ENCODE measurements at regions not wholly inside any gene's neighbourhood (a gene's known extent, or its start where the extent isn't known, plus 50 kb on each side); places are given as distances from the start of the nearest gene placed in this dataset.

DNA sequence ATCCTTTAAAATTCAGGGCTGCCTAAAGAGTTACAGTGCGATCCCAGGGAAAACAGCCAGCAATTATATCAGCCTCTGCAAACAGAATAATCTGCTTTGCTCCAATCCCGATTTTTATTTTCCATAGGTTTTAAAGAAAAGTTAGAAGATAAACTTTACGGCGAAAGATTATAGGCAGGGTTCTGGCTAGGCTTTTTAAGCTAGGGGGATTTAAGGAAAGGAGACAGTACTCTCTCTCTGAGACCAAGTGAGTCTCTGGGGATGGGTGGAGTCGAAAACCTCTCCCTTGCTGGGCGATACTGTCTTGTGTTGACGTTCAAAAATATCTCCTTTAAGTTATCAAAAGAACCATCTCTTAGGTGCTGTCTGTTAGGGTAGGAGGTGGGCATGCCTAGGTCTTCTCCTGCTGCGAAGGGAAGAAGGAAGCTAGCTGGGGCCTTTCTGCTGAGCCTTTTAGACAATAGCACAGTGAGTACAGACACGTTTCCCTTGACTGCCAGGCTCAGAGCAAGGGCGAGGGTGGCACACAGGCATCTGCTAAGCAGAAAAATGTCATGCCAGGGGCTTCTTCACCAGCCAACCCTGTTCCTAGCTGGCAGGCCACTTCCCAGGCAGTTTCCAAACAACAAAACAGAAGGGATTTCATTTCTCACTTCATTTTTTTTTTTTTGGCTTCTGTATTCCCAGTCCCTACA is 167.9 kb upstream of the MAF start:
- DNase-seq = peak; percentile 19

DNA sequence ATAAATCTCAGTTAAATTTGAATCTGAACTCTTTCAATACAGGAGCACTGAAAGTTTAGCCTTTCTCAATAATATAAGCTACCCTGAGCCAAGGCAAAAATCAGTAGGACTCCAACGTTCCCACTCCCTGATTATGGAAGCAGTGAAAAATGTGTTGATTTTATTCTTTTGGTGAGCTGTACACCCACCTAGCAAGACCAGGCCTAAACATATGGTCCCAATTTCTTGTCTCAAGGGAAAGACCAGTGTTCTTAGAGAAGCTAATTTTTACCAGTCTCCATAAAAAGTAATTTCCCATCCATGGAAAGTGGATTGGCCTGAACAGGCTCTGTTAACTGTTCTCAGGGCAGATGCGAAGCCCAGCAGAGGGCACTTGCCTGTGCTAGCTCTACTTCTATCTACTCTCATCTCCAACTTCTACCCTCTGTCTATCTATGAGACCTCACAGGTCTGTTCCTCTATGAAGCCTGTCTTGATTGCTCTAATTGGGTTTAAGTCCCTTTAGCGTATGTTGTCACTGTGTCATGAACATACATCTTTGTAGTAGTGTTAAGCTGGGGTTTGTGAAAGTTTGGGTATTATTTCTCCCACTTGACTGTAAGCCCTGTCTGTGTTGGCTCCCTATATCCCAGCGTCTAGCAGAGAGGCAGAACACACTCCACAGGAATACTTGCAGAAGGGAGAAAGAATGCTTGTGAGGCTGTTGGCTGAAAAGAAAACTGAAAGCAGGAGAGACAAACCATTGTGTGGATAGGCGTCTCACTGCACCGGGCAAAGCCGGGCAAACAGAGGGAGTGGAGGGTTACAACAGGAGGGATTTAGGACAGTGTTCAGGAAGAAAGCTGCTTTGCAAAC is 167.1 kb upstream of the MAF start:
- DNase-seq = peak; percentile 57

- no peak for DNase-seq
These were observed 165.4 kb upstream of the MAF start for GRCh38 chr16:79765901-79766394.

DNA sequence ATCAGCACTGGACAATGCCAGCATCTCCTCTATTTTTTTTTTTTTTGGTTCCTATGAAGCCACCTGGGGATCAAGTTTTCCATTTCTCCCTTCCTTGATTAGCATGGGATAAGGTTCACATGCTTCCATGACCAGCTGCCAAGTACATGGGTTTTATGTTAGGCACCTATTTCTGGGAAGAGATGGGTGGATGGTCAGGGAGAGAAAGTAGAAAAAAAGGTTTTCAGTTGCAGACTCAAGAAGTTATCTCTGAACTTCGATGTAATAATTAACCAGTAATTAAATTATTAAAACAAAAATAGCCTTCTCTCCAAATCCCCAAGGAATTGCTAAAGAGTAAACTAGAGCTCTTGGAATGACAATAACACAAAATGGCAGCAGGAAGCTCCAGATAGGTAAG is 164.9 kb upstream of the MAF start:
- no peak for DNase-seq

DNA sequence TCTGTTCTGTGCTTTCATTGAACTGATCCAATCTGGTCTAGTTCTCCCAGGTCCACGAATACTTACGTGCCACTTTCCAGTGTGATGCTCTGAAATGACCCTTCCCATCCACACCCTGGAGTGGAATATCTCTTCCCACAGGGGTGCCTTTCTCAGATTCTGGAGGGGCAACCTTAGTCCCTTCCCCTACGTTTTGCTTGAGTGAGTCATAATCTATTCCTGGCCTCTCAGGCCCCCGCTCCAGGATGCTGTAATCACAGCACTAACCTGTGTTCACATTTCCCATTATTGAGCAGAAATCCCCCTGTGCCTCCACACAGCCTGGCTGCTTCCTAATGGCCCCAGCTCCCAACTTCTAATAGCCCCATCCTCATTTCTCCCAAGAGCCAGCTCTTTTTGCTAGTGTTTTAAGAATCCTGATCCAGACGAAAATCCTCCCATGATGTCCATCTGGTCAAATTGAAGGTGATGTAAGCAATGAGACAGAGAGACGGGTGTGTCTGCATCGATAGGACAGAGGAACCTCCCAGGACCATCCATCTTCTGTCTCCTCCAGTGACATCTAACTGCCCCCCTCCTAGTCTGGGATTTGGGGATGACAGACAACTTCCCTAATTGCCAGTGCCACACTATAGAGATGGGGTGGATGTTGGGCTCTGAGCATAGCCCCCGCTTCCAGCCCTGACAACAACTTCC is 164.0 kb upstream of the MAF start:
- no peak for DNase-seq

DNA sequence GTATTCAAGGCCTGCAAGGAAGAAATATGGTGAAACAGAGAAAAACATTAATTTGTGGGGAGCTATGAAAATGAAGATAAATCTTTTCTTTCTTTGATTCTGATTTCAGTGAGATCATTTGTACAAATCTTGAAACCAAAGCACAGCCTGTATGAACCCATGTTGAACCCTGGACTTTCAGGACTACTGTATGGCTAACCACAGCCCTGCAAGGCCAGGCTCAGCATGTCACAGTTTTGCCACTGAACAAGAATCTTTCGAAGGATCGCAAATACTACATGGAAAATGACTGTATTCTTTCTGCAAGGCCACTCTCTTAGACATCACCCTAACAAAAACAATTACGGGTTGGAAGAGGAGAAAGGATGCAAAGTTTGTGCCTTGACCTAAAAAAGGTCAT is 161.7 kb upstream of the MAF start:
- no peak for DNase-seq

DNA sequence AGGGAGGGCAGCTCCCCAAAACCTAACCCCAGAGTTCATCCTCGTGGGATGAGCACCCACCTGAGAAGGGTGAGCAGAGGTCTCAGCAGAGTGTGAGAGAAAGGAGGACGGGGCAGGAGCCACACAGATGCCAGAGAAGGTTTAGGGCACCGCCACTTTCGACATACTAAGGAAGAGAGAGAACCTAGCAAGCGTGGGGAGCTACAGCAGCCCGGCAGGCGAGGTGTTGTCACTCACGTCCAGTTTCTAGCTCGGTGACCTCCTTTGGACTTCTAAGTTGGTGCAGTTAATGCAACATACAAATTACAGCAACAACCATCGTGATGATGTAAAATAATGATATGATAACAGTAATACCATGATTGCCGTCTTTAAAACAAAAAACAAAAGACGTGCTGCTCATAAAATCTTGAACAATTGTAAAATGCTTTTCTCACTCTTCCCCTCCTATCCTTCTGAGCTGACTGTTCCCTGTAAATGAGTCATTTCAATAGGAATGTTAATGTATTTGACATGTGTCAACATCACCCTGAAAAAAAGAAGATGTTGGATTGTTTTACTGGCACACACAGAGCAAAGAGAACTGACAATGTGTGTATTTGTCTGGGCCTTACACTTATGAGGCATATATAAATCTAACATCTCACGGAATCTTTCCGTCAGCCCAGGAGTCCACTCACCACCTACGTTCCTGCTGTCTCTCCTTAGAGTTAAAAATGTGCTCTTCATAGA is 158.2 kb upstream of the MAF start:
- DNase-seq = no peak

- no peak for DNase-seq
These were observed 157.4 kb upstream of the MAF start for GRCh38 chr16:79757968-79758367.

- no peak for DNase-seq
These were observed 156.6 kb upstream of the MAF start for GRCh38 chr16:79757163-79757562.

GRCh38 chr16:79756571-79756970 is 156.0 kb upstream of the MAF start:
- DNase-seq = no peak

GRCh38 chr16:79754501-79754900 is 154.0 kb upstream of the MAF start:
- DNase-seq = no peak

- no peak for DNase-seq
These were observed 153.5 kb upstream of the MAF start for GRCh38 chr16:79754081-79754480.

DNA sequence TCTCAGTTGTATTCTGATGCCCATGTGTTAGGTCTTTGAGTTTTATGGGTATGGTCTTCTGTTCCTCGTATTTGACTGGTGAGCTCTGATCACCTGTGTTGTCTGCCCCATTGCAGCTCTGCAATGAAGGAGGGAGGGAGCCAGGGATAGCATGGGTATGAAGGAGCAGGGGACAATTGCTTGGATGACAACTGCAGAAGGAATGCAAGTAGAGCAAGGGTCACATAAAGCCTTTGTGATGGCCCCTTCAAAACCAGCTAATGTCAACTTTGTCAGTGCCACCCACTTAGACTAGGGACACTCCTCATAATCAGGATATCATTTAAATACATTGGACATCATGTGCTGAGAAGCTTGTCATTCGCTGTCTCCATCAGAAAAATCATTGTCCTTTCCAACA is 152.7 kb upstream of the MAF start:
- DNase-seq = no peak

- no peak for DNase-seq
These were observed 151.9 kb upstream of the MAF start for GRCh38 chr16:79752396-79752795.

- DNase-seq = peak; percentile 40
These were observed 151.1 kb upstream of the MAF start for GRCh38 chr16:79751471-79752184.

DNA sequence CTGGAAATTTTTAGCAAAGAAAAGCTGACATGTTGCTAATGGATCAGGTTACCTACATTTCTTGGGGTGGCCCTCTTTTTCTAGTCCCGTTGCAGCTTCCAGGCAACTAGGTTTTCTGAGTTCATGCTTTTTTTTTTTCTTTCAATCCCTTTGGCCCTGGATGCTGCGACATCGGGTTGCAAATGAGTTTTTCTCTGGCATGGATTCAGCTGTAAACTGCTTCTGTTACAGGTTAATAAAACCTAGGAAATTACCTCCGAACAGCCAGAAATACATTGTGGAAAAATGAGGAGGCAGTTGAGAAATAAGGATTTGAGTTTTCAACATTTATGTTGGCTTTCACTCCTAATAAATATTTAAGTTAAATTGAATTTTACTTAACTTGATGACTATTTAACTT is 149.8 kb upstream of the MAF start:
- DNase-seq = no peak

DNA sequence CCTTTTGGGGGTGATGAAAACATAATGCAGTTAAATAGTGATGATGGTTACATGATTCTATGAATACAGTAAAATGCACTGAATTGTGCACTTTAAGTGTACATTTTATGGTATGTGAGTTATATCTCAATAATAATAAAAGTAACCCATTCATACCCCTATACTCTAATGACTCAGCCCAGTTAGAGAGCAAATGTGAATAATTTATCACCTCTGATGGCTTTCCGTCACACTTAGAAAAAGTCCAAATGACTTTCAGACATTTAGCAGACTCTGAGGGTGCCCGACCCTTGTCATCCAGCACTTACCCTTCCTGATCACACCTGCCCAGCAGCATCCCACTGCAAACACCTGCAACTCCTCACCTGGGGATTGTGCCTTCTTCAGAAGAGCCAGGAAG is 148.1 kb upstream of the MAF start:
- DNase-seq = no peak

DNA sequence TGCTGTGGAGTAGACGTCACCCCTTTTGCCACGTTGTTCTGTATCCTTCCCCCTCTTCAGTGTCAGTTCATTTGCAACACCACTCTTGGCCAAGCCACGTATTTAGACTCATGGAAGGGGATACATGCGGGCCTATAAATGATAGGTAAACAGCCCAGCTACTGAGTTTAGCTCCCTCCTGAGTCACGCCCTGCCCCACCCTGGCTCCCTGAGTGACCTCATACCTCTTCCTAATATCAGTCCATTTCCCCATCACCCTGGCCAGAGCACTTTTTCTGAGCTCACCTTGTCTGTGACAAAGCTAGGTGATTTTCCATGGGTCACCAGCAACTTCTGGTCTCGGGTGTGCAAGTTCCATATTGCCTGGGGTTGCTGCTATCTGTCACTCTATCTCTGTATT is 147.2 kb upstream of the MAF start:
- no peak for DNase-seq

GRCh38 chr16:79740252-79740651 is 139.7 kb upstream of the MAF start:
- no peak for DNase-seq

- DNase-seq = no peak
These were observed 134.7 kb upstream of the MAF start for GRCh38 chr16:79735271-79735670.

DNA sequence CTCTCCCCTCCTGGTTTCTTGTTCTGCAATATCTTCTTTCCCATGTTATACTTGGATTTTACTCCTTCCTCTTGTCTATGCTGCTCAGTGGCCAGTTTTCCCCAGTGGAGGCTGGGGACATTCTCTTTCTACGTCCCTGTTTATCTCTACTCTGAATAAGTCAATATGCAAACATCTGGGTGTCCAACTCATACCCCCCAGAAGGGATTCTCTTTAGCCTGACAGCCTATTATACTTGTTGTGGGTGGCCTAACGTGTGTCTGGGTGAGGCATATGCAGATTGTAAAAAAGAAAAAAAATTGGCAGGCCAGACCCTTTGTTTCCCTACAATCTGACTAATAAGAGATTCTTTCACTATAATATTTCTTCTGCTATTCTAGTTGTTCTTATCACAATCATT is 134.2 kb upstream of the MAF start:
- no peak for DNase-seq

GRCh38 chr16:79728923-79729240 is 128.3 kb upstream of the MAF start:
- no peak for DNase-seq

All from midbrain (tissue), 1 donor.